ENCODE measurements at regions not wholly inside any gene's neighbourhood (a gene's known extent, or its start where the extent isn't known, plus 50 kb on each side); places are given as distances from the start of the nearest gene placed in this dataset.
"Not testable (repeated sequence)": the region's sequence is repeated elsewhere in the genome, so short reads cannot be mapped to it uniquely, and the experiment has no call there.

DNA sequence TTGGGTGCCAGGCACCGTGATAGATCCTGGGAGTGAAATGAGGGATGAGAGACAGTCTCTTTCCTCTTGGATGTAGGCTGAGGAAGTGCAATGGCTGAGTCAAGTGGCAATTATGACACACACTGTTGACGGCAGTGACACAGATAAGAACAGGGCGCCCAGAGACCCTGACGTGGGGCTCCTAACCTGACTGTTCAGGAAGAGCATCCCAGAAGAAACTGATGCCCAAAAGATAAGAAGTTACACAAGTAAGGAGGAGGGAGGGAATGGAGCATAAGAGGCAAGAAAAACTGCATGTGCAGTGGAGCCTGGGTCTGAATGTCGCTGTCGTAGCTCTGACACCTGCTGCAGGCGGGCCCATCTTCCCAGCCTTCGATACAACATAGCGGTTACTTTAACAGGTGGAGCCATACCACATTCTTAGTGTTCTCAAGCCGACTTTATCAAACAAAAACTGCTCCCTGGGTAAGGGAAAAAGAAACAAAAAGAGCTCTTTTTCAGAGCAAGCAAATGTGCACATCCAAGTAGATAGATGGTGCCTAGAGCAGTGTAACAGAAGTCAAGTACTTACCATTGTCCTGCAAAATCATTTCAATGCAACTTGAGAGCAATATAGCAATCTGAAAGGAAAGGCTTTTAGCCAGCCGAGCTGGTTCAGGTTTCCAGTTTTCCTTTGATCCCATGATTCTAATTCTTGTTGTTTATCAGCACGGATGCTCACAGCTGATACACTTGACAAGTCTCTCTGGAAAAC is 463.9 kb upstream of the JARID2 start:
- Histone ChIP-seq H3K9me3 (ENCODE audit: control insufficient read depth, insufficient read depth, low read length) (no peaks in the 10 kb centered on the region; the same call in 1 of the 2 replicates), H3K79me2 (ENCODE audit: control insufficient read depth, low read length) (no peaks in the 10 kb centered on the region), H3K27ac (ENCODE audit: low read depth, low read length) (no peak overlapping the region), H3K4me3 (ENCODE audit: low read length) (no peak overlapping the region), H3K36me3 (ENCODE audit: control insufficient read depth, low read length) (no peaks in the 10 kb centered on the region), H3K9me2 (replicated peaks; ENCODE audit: control insufficient read depth, low read length) (no peaks in the 10 kb centered on the region), H3K4me2 (ENCODE audit: low read length) (no peak overlapping the region), H3K27me3 (ENCODE audit: control insufficient read depth, low read length) (no peaks in the 10 kb centered on the region), H3K4me1 (ENCODE audit: control insufficient read depth, low read length) (no peaks in the 10 kb centered on the region), H4K20me1 (ENCODE audit: control insufficient read depth, insufficient read depth, low read depth, low read length) (no peaks in the 10 kb centered on the region), H3F3A (ENCODE audit: control insufficient read depth, insufficient read depth) (no peaks in the 10 kb centered on the region)
- TF ChIP-seq, protein P1, sequence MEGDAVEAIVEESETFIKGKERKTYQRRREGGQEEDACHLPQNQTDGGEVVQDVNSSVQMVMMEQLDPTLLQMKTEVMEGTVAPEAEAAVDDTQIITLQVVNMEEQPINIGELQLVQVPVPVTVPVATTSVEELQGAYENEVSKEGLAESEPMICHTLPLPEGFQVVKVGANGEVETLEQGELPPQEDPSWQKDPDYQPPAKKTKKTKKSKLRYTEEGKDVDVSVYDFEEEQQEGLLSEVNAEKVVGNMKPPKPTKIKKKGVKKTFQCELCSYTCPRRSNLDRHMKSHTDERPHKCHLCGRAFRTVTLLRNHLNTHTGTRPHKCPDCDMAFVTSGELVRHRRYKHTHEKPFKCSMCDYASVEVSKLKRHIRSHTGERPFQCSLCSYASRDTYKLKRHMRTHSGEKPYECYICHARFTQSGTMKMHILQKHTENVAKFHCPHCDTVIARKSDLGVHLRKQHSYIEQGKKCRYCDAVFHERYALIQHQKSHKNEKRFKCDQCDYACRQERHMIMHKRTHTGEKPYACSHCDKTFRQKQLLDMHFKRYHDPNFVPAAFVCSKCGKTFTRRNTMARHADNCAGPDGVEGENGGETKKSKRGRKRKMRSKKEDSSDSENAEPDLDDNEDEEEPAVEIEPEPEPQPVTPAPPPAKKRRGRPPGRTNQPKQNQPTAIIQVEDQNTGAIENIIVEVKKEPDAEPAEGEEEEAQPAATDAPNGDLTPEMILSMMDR (IDR thresholded peaks at IDR 0.05; ENCODE audit: low read depth, low read length, poor library complexity, severe bottlenecking): no peak
- TF ChIP-seq EZH2phosphoT487 (IDR thresholded peaks at IDR 0.05; ENCODE audit: borderline replicate concordance, low read length): no peak

DNA sequence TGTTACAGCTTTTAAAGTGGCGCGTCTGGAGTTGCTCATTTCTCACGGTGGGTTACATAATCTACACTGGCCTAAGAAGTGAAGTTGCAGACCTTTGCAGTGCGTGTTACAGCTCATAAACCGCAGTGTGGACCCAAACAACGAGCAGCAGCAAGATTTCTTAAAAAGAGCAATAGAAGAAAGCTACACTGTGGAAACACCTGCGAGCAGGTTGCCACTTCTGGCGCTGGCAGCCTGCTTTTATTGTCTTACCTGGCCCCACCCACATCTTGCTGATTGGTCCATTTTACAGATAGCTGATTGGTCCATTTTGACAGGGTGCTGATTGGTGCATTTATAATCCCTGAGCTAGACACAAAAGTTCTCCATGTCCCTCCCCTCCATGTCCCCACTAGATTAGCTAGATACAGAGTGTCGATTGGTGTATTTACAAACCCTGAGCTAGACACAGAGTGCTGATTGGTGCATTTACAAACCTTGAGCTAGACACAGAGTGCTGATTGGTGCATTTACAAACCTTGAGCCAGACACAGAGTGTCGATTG is 462.9 kb upstream of the JARID2 start:
- not testable (repeated sequence) for H3K79me2 ChIP-seq (ENCODE audit: control insufficient read depth, low read length); H3K36me3 ChIP-seq (ENCODE audit: control insufficient read depth, low read length); H4K20me1 ChIP-seq (ENCODE audit: control insufficient read depth, insufficient read depth, low read depth, low read length); H3K9me2 ChIP-seq (replicated peaks; ENCODE audit: control insufficient read depth, low read length); H3K4me3 ChIP-seq (ENCODE audit: low read length); H3K9me3 ChIP-seq (ENCODE audit: control insufficient read depth, insufficient read depth, low read length); H3K27ac ChIP-seq (ENCODE audit: low read depth, low read length); H3K27me3 ChIP-seq (ENCODE audit: control insufficient read depth, low read length); H3K4me2 ChIP-seq (ENCODE audit: low read length); H3F3A ChIP-seq (ENCODE audit: control insufficient read depth, insufficient read depth); H3K4me1 ChIP-seq (ENCODE audit: control insufficient read depth, low read length)

DNA sequence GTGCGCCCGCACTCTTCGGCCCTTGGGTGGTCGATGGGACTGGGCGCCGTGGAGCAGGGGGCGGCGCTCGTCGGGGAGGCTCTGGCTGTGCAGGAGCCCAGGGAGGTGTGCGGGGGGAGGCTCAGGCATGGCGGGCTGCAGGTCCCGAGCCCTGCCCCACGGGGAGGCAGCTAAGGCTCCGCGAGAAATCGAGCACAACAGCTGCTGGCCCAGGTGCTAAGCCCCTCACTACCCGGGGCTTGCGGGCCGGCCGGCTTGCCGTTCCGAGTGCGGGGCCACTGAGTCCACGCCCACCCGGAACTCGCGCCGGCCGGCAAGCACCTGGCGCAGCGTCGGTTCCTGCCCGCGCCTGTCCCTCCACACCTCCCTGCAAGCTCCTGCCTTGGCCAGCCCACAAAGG is 462.3 kb upstream of the JARID2 start:
- Histone ChIP-seq H3K36me3 (ENCODE audit: control insufficient read depth, low read length) (no peaks in the 10 kb centered on the region), H3K9me2 (replicated peaks; ENCODE audit: control insufficient read depth, low read length) (no peaks in the 10 kb centered on the region), H3K9me3 (ENCODE audit: control insufficient read depth, insufficient read depth, low read length) (no peaks in the 10 kb centered on the region; the same call in 1 of the 2 replicates), H3K4me2 (ENCODE audit: low read length) (no peak overlapping the region), H3K4me1 (ENCODE audit: control insufficient read depth, low read length) (no peaks in the 10 kb centered on the region), H3K27me3 (ENCODE audit: control insufficient read depth, low read length) (no peaks in the 10 kb centered on the region), H3K27ac (ENCODE audit: low read depth, low read length) (no peak overlapping the region), H3K79me2 (ENCODE audit: control insufficient read depth, low read length) (no peaks in the 10 kb centered on the region), H4K20me1 (ENCODE audit: control insufficient read depth, insufficient read depth, low read depth, low read length) (no peaks in the 10 kb centered on the region), H3K4me3 (ENCODE audit: low read length) (no peak overlapping the region), H3F3A (ENCODE audit: control insufficient read depth, insufficient read depth) (no peaks in the 10 kb centered on the region)
- no peak for TF ChIP-seq EZH2phosphoT487 (IDR thresholded peaks at IDR 0.05; ENCODE audit: borderline replicate concordance, low read length)
- TF ChIP-seq, protein P1 (IDR thresholded peaks at IDR 0.05; ENCODE audit: low read depth, low read length, poor library complexity, severe bottlenecking): no peak
